GM12872 (cell line): ENCODE measurements at regions not wholly inside any gene's neighbourhood (a gene's known extent, or its start where the extent isn't known, plus 50 kb on each side); places are given as distances from the start of the nearest gene placed in this dataset.

Experiments used
- TF ChIP-seq, protein P1 (sequence below): IDR thresholded peaks from 3 replicates; pipeline ENCODE4 v1.5.1; 2011; ENCODE audit warnings: low read depth, mild to moderate bottlenecking, low read length, moderate library complexity; ENCODE audit not compliant: insufficient read depth

DNA sequence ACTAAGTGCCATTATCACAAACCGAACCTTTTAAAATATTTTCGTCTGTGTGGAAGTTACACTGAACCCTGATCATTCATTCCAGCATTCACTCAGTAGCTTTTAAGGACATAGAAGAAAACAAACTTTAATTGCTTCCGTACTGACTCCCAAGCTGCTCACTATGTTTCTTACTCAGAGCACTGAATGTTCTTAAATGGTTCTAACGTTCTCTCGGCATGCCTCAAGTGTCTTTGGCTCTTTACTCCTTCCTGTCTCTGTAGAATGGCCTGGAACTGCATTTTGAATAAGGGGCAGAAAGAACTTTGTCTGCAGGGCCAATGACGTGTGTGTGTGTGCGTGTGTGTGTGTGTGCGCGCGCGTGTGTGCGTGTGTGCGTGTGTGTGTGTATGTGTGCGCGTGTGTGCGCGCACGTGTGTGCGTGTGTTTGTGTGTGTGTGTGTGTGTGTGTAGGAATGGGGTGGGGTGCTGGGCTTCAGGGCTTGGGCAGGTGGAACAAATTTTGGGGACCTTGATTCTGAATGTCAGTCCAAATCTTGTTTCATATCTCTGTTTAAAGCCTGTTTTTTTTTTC, 50.5 kb upstream of the PAQR3 start:
- TF ChIP-seq, protein P1, sequence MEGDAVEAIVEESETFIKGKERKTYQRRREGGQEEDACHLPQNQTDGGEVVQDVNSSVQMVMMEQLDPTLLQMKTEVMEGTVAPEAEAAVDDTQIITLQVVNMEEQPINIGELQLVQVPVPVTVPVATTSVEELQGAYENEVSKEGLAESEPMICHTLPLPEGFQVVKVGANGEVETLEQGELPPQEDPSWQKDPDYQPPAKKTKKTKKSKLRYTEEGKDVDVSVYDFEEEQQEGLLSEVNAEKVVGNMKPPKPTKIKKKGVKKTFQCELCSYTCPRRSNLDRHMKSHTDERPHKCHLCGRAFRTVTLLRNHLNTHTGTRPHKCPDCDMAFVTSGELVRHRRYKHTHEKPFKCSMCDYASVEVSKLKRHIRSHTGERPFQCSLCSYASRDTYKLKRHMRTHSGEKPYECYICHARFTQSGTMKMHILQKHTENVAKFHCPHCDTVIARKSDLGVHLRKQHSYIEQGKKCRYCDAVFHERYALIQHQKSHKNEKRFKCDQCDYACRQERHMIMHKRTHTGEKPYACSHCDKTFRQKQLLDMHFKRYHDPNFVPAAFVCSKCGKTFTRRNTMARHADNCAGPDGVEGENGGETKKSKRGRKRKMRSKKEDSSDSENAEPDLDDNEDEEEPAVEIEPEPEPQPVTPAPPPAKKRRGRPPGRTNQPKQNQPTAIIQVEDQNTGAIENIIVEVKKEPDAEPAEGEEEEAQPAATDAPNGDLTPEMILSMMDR, result no peak
